SK-MEL-5 (cell line): ENCODE measurements at regions not wholly inside any gene's neighbourhood (a gene's known extent, or its start where the extent isn't known, plus 50 kb on each side); places are given as distances from the start of the nearest gene placed in this dataset.

Experiments
- DNase-seq: peaks from one replicate; pipeline ENCODE4 v3.0.0-alpha.2; 2016; ENCODE audit warnings: low read depth, low spot score
- in situ Hi-C: cut with HindIII; loops from 2 replicates; pipeline ENCODE4 v1.10.0; 2016; ENCODE audit warnings: low sequenced_read_pairs, high pct_unique_total_duplicates, low pct_unique_long_range_greater_than_20kb

DNA sequence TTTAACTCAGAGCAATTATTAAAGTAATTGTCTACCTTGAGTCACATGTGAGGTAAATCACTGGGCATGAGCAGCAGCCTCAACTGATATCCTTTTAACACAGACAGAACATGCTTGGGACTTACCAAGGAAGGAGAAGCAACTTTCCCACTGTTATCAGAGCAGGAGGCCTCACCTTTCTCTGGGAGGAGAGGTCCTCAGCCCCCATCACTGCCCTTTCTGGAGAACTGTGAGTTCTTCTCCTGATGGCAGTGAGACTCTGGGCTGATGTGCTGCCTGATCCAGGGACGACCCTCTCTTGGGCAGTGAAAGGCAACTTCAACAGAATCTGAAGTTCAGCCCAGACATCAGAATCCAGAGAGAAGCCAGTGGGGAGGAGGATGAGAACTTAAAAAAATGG is 343.4 kb upstream of the IRX1 start:
- no peak for DNase-seq
- in situ Hi-C loops: no loop called here

DNA sequence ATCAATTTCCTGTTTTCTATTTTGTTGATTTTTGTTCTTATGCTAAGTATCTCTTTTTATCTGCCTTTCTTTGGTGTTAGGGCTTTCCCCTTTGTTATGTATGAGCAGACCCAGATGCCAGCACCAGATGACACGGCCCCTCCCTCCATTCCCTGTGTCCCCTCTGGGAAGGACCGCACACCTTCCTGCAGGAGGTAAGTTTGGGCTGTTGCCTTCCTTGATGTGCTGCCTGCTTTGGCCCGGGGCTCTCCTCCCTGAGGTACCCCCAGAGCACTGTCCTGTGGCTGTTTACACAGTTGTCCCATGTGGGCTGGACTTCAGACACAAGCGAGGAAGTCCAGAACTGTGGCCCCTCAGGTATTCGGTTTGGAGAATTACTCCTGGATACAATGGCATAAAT is 343.8 kb upstream of the IRX1 start:
- no peak for DNase-seq
- in situ Hi-C loops: no loop called here

DNA sequence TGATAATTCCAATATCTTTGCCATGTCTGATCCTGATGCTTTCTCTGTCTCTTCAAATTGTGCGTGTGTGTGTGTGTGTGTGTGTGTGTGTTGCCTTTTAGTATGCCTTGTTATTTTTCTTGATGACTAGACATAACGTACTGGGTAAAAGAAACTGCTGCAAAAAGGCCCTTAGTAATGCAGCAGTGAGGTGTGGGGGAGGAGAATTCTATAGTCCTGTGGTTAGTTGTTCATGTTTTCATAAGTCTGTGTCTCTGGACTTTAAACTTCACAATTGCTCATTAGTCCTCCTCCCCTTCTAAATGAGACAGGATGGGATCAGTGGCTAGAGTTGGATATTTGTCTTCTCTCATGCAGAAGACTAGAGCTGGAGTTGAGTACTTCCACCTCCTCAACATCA is 346.2 kb upstream of the IRX1 start:
- in situ Hi-C loops: no loop called here

DNA sequence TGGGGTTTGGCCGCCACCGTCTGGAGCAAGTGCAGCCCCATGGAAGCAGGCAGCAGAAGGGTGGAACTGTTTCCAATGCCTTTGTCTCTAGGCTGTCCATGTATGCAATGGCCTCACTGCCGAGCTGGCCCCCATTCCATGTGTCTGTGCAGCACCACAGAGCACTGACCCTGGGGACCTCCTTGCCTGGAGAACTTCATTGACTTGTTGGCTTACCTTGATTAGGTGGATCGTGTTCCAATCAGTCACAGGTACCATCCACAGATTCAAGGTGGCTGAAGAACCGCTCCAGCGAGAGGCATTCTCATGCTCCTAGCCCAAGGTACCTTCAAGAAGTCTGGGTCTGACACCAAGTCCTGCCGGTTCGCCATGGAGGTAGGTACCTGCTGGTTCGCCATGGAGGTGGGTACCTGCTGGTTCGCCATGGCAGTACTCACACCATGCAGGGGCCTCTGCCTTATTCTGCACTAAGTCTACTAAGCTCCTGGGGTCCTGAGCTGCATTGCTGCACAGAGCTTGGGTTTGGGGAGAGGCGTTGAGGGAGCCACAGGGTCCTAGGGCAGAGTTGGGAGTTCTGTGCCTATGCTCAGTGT is 358.3 kb upstream of the IRX1 start:
- in situ Hi-C loops: no loop called here
- no peak for DNase-seq

More for the DNA sequence above, 346.2 kb upstream of the IRX1 start:
- no peak for DNase-seq

DNA sequence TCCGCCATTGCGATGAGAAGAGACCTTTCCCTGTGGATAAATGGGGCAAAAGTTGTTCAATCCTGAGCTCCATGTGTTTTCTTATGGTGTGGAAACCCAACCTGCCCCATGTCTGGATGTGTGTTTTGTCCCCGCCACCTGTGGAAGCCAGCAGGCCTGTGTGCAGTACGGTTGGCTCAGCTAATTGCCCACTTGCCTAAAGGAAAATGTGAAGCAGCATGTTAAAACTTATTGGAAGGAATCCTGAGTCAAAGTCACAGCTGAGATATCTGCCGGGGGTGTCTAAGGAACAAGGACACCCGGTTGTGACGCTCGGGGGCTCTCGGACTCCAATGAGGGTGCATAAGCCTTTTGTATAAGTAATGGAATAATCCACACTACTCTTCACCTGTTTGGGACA is 361.1 kb upstream of the IRX1 start:
- in situ Hi-C loops: no loop called here

DNA sequence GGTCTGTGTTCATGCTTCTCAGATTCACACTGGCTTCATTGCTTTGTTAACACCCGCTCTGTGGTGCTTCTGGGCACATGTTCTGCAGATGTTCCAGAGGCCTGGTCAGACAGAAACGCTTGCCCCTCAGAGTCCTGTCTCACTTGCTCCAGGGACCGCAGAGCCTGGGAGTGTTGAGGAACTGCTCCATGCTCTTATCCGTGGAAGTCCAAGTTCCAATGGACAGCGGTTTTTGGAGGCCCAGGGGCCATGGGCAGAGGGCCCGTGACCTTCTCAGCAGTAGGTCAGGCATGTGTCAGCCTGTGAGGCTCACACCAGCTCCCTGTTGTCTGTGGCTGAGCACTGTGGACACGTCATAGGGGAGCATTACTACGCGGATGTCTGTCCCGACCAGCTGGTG is 364.7 kb upstream of the IRX1 start:
- in situ Hi-C loops: no loop called here
- no peak for DNase-seq

More for the DNA sequence above, 361.1 kb upstream of the IRX1 start:
- no peak for DNase-seq

DNA sequence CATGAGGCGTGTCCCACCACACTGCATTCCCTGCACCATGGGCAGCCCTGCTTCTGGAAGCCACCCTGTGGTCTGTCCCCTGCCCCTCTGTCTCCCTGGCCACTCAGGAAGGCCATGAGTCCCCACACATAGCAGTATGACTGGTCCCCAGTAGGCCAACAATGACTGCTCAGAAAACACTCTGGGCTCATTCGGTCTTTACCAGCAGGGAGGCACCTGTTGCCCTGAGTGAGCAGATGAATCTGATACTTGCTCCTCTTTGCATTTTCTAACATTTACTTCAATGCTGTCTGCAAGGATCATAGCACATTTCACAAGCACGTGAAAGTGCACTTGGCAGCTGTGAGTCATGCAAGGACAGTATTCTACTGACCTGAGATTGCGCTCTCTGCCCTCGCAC is 365.4 kb upstream of the IRX1 start:
- no peak for DNase-seq
- in situ Hi-C loops: no loop called here

DNA sequence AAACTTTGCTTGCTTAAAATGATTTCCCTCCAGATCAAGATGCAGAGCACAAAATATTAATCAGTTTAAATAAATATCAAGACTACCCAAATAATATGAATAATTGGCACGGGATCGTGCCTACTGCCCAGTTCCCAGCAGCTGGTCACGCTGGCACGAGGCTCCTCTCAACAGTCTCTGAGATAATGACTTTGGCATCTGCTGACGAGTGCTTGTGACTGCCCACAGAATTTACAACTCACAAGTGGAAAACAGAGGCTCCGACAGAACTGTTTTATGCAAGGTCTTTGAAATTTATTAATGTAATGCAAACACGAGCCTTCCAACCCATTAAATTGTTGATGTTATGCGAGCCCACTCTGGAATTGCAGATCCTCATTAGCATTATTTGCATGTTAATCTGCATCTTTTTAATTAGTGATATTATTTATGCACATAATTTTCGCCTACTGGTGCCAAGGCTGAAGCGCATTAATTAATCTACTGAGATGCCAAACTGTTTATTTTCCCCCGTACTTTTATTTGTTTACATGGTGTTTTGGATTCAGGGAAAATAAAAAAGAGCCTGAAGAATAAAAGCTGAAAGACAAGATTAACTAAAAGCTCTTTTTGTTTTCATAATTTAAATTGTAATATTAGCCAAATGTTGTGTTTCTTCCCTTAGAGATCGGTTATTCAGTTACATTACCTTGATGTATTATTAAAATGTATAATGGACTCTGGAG is 369.3 kb upstream of the IRX1 start:
- DNase-seq: peak; percentile 18
- in situ Hi-C loops: no loop called here

DNA sequence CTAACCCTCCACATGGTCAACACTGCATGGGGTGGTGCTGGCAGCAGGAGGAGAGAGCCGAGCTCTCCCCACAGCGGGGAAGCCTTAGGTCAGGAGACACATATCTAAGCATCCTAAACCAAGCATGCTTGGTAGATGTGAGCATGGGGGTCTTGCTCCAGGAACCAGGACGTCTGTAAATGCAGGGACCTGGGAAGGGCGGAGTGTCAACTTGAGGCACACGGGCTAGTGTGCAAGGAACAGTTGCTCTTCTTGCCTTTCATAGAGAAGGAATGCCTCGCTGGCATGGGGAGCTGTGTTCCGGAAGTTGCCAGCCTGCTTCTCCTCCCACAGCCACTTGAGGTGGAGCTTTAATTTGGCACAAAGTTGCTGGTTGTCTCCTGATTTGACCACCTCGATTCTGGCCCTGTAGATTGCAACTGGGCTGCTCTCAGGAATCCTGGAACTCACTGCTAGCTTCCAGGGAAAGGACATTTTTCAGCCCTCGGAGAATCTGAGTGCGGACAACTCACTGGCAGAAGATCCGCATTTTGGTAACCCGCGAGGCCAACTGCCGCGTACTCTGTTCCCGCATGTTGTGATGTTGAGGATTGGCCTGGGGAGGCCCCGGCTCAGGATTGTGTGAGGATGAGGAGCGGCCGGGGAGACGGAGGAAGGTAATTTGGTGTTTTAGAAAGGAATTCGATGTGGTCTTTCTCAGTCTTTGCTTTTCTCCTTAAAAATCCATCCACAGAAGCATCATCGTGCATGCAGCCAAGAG is 370.3 kb upstream of the IRX1 start:
- no peak for DNase-seq
- in situ Hi-C loops: no loop called here

DNA sequence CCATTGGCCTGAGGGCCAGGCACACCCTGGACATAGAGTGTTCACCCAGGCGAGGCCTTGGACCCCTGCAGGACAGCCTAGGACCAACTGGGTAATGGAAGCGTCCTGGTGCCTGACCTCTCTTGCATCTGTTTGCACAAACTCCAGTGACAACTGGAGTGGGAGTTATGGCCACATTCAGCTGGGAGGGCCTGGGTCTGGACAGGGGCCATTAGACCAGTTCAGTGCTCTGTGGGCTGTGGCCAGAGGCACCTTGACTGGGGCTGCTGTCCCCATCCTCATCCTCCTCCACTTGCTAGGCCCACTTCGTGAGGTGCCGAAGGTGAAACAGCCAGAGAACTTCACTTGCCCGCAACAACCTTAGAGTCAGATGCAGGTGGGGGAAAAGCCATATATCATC is 372.7 kb upstream of the IRX1 start:
- in situ Hi-C loops: no loop called here
- DNase-seq: no peak

DNA sequence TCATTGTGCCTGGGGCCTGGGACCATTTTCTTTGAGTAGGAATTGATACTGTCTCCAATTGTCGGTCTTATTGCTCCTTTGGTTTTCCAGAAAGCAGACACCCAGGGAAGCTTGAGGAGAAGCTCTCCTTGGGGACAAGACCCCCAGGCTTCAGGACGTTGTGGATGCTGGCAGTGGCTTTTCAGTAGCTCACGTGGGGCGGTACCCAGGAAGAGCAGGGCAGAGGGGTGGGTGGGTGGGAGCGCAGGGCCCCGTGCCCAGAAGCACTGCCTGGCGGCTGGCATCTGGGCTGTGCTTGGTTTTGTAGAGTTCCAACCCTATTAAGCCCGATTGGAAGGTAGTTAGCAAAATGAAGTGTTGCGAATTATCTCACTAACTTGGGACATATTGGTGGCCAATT is 374.2 kb upstream of the IRX1 start:
- in situ Hi-C loops: no loop called here
- no peak for DNase-seq

DNA sequence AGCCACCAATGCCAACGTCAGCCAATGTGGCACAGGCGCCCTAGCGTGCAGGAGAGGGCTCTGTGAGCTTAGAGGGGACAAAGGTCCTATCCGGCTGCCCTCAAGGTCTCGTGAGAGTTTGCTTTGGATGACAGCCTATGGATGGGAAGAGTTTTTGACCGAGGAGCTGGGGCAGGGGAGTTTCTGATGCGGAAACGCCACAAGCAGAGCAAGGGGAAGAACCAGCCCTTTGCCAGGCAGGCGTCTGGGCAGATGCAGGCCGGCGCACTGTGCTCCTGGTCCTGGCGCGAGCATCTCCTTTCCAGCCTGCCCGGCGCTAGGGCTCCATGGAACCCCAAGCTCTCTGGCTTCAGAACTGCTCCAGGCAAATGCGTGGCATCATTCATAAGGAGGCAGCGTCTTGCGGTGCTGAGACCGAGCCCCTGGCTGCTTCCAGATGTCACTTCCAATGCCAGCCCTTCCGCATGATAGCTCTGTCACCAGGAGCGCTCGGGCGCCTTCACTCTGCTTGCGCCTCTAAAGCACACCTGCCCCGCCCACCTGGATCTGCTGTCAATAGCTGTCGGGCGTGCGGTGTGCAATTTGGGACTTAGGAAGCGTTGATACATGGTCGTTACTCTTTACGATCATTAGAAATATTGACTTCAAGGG is 374.9 kb upstream of the IRX1 start:
- in situ Hi-C loops: no loop called here
- no peak for DNase-seq

DNA sequence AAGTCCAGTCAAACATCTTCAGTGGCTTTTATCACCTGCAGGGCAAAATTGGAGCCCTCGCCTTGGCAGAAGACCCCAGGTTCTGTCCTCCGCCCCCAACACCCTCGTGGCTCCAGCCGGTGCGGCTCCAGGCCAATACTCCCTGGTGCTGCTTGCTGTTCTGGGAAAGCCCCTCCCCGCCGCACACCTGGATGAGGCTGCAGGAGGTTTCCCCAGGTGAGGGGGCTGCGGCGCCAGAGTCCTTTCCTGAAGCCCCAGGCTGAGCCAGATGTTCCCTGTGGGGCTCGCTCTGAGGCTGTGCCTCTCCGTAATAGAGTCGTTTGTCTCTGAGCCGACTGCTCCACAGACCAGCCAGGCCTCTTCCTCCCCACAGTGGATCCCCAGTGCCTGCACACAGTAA is 375.4 kb upstream of the IRX1 start:
- in situ Hi-C loops: no loop called here

DNA sequence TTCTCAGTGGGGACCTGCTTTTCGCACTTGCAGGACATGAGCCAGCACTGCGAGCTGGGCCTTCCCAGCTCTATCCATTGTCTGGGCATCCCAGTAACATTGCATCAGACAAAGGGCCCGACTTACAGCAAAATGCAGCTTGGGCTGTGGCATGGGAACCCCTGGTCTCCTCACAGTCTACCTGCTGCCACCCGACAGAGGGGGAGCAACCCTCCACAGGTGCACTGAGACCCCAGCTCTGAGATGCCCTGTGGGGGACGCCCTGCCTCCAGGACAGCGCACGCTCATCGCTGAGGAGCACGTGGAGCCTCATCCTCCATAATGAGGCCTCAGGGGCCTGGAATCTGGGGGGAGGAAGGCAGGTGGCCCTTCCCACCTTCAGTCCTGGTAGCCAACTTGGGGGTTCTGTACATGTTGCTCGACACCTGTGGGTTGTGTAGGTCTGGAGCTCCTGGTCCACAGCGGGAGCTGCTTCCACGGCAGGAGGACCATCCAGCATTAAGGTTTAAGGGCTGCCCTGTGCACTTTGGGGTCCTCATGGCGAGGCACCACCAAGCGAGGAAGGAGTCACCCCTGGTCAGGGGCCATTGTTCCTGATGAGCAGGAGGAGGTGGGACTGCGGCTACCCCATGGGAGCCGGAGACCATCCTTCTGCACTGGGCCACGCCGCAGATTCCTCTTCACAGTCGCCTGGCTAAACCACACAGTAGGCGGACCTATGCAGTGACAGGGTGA is 376.5 kb upstream of the IRX1 start:
- DNase-seq: no peak
- in situ Hi-C loops: no loop called here

More for the DNA sequence above, 375.4 kb upstream of the IRX1 start:
- DNase-seq: no peak

DNA sequence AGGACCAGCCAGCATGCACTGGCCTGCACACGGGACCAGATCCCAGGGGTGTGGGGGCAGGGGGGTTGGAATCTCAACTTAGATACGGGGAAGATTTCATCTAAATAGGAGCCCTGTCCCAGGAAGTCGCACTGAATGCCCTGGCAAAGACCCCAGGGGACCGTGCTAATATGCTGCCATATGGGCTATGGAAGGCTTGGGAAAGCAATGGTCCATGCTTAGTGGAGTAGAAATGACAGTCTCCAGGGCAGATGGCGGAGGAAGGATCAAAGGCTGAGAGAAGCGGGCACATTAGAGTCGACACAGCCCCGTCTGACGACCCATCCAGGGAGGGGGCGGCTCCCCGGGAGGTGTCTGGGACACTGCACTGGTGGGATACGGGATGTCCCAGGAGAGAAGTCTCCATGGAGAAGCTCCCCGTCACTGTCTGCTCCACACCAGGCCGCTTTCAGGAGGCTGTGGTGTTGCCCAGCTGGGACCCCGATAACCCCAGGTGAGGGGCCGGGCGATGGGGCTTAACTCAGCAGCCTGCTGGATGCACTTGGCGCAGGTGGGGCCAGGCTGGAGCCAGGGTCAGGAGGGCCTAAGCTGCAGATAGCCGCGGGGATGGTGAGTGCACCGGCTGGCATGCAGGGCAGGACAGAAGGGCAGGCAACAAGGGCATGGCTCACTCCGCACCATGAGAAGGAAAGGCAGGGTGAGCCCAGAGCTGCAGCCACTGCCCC is 377.7 kb upstream of the IRX1 start:
- in situ Hi-C loops: no loop called here
- no peak for DNase-seq

DNA sequence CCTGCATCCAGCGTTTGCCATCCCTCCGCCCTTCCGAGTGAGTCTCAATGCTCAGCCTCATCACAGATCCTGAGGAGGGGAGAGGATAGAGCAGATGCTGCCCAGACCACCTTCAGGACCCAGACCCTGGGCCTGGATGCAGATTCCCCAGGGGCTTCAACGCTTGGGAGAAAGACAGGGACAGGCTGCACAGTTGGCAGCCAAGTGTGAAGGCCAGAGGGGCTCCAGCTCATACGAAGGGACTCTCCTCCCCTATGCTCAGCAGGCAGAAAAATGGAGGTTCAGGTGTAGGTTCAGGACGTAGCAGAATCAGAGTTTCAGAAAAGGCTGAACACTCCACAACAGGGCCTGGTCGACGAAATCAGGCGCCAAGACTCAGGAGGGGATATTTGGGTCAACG is 378.5 kb upstream of the IRX1 start:
- DNase-seq: no peak
- in situ Hi-C loops: no loop called here

DNA sequence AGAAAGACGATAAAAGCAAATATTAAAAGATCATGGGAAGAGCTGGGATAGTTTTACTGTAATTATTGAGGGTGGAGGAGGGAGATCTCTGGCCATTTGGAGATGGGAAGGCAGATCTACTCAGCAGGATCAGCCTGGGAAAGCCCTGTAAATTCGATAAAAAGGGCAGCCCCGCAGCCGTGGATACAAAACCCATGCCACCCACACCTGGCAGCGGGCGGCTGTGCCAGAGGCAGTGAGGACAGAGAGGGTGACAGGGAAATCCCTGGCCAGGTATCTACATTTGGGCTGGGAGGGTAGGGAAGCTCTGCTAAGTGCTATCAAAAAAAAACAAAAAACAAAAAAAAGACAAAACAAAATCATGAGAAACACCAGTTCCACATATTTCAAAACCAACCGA is 379.2 kb upstream of the IRX1 start:
- in situ Hi-C loops: no loop called here
- DNase-seq: no peak
